Astrocyte (in vitro differentiated cells and primary cell): ENCODE measurements at regions not wholly inside any gene's neighbourhood (a gene's known extent, or its start where the extent isn't known, plus 50 kb on each side); places are given as distances from the start of the nearest gene placed in this dataset.

Source experiments
- CTCF ChIP-seq: IDR thresholded peaks from 2 replicates; pipeline ENCODE4 v1.5.1; 2011; ENCODE audit warnings: low read depth, mild to moderate bottlenecking, inconsistent platforms, low read length, moderate library complexity; ENCODE audit not compliant: insufficient read depth
- EZH2 ChIP-seq: IDR thresholded peaks from 2 replicates; pipeline ENCODE4 v1.6.1; 2012; ENCODE audit warnings: mild to moderate bottlenecking, low read length, inconsistent platforms; ENCODE audit not compliant: insufficient read depth

- TF ChIP-seq CTCF (no peak), EZH2 (no peak)
These were observed 303.6 kb upstream of the CLINT1 start for GRCh38 chr5:158162479-158163034.
